ENCODE measurements at regions not wholly inside any gene's neighbourhood (a gene's known extent, or its start where the extent isn't known, plus 50 kb on each side); places are given as distances from the start of the nearest gene placed in this dataset.

- H3K36me3 ChIP-seq (ENCODE audit: control insufficient read depth in 2 of 2, extremely low read depth in 1 of 2, insufficient read depth in 2 of 2, low read length in 2 of 2): no peaks in the 10 kb centered on the region
- H3K9ac ChIP-seq (replicated peaks; ENCODE audit: extremely low read depth, insufficient read depth, low read length): no peak overlapping the region
- no peak overlapping the region for H2AFZ ChIP-seq (ENCODE audit: low read depth, low read length)
- intact Hi-C loops (cut with micrococcal nuclease): no loop called here
- no peaks in the 10 kb centered on the region for H3K9me1 ChIP-seq (replicated peaks; ENCODE audit: control insufficient read depth, extremely low read depth, insufficient read depth, low read length)
- no peak overlapping the region for H3K4me2 ChIP-seq (ENCODE audit: insufficient read depth, low read length)
- no peak for TF ChIP-seq MAX (IDR thresholded peaks at IDR 0.05; ENCODE audit: insufficient read depth, insufficient read length)
- TF ChIP-seq POLR2A (IDR thresholded peaks at IDR 0.05; ENCODE audit: low read depth, low read length): no peak
- no peak for TF ChIP-seq CTCF (IDR thresholded peaks at IDR 0.05; ENCODE audit: extremely low read depth in 1 of 2, insufficient read depth in 1 of 2, low read depth in 1 of 2, low read length in 2 of 2)
- TF ChIP-seq MYC (IDR thresholded peaks at IDR 0.05; ENCODE audit: low read depth, low read length): no peak
- TF ChIP-seq GATA2 (IDR thresholded peaks at IDR 0.05; ENCODE audit: insufficient read depth, insufficient read length, low read depth, low read length): no peak
- TF ChIP-seq EZH2 (IDR thresholded peaks at IDR 0.05; ENCODE audit: borderline replicate concordance, low read depth, low read length, severe bottlenecking): no peak
- no peak for TF ChIP-seq FOS (IDR thresholded peaks at IDR 0.05; ENCODE audit: borderline replicate concordance, insufficient read depth, low read length)
- TF ChIP-seq JUN (IDR thresholded peaks at IDR 0.05; ENCODE audit: borderline replicate concordance, insufficient read depth, insufficient read length, low read depth): no peak
- H3K27ac ChIP-seq (ENCODE audit: insufficient read depth, low read depth, low read length): no peak overlapping the region
- ChIA-PET POLR2A (no interaction called here), CTCF (no interaction called here)
- H3K79me2 ChIP-seq (ENCODE audit: control insufficient read depth, insufficient read depth, low read length): no peaks in the 10 kb centered on the region
- dilution Hi-C loops (cut with MboI; ENCODE audit: extremely low pct_ligation_motif_present, low sequenced_read_pairs): no loop called here
- no peaks in the 10 kb centered on the region for H4K20me1 ChIP-seq (replicated peaks; ENCODE audit: control insufficient read depth, extremely low read depth, insufficient read depth, low read length)
- no peaks in the 10 kb centered on the region for H3K4me1 ChIP-seq (ENCODE audit: control insufficient read depth, extremely low read depth, insufficient read depth, low read length)
- no peaks in the 10 kb centered on the region for H3K9me3 ChIP-seq (replicated peaks; ENCODE audit: control insufficient read depth, insufficient read depth, low read length)
- no peak overlapping the region for H3K4me3 ChIP-seq (replicated peaks in 1 of 3; ENCODE audit: insufficient read depth in 1 of 3, low read depth in 1 of 3, low read length in 3 of 3)
- DNase-seq (ENCODE audit: low read depth, low spot score) (no peak), FAIRE-seq (no peak)
- no TSS peak for BruUV-seq (replicated peaks)
- H3K27me3 ChIP-seq (ENCODE audit: control insufficient read depth in 2 of 2, insufficient read depth in 2 of 2, low read length in 2 of 2): no peaks in the 10 kb centered on the region
Observed at GRCh38 chr9:32234451-32234850, 150.0 kb upstream of the ACO1 start.
